WERI-Rb-1 (cell line): ENCODE measurements at regions not wholly inside any gene's neighbourhood (a gene's known extent, or its start where the extent isn't known, plus 50 kb on each side); places are given as distances from the start of the nearest gene placed in this dataset.
"Not testable (repeated sequence)": the region's sequence is repeated elsewhere in the genome, so short reads cannot be mapped to it uniquely, and the experiment has no call there.

Source experiments
- DNase-seq: peaks from one replicate; pipeline ENCODE4 v3.0.0-alpha.2; 2020
- H3K27ac ChIP-seq: fragments of 250-450 bp; sonication (Bioruptor Pico); 2 replicates; pipeline ENCODE4 v1.5.1; 2020; ENCODE audit warnings: mild to moderate bottlenecking, moderate library complexity
- H3K27me3 ChIP-seq: fragments of 250-450 bp; sonication (Bioruptor Pico); 2 replicates; pipeline ENCODE4 v1.5.1; 2021; ENCODE audit warnings: mild to moderate bottlenecking, low read depth, moderate library complexity; ENCODE audit not compliant: insufficient read depth, severe bottlenecking
- H3K36me3 ChIP-seq: fragments of 250-450 bp; sonication (Bioruptor Pico); 2 replicates; pipeline ENCODE4 v1.5.1; 2020; ENCODE audit warnings: mild to moderate bottlenecking, moderate library complexity
- H3K4me3 ChIP-seq: 2 replicates; pipeline ENCODE4 v1.5.1; 2011; ENCODE audit warnings: low read depth, mild to moderate bottlenecking, control low read depth, low read length
- H3K9me3 ChIP-seq: fragments of 250-450 bp; sonication (Bioruptor Pico); 2 replicates; pipeline ENCODE4 v1.5.1; 2021; ENCODE audit warnings: mild to moderate bottlenecking, moderate library complexity; ENCODE audit not compliant: severe bottlenecking
- TF ChIP-seq, protein P1 (sequence below): IDR thresholded peaks from 2 replicates; pipeline ENCODE4 v1.5.1; 2011; ENCODE audit warnings: low read depth, mild to moderate bottlenecking, control low read depth, inconsistent platforms, low read length

DNA sequence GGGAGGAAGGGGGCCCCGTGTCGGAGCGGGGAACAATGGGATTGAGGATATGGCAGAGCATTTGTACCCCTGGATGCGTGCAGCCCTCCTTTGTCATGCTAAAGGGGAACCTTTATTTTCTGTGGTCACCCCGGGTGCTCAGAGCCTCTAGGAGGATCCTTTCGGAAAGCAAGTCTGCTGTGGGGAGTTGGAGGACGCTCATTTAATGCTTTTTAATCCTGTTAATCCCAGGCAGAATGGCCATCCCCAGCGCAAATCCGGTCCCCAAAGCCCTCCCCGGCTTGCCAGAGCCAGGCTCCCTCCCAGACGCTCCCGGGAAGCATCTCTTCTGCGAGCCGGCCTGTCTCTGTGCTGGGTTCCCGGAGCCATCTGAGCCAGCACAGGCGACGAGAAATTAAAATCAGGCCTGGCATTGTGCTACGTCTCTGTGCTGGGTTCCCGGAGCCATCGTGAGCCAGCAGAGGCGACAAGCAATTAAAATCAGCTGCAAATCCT is 113.2 kb upstream of the PPP2R3B start:
- Histone ChIP-seq H3K4me3 (no peak overlapping the region), H3K36me3 (no peaks in the 10 kb centered on the region), H3K9me3 (peaks cover 7% of the 10 kb centered on the region), H3K27me3 (peaks cover 45% of the 10 kb centered on the region), H3K27ac (no peak overlapping the region)
- TF ChIP-seq, protein P1, sequence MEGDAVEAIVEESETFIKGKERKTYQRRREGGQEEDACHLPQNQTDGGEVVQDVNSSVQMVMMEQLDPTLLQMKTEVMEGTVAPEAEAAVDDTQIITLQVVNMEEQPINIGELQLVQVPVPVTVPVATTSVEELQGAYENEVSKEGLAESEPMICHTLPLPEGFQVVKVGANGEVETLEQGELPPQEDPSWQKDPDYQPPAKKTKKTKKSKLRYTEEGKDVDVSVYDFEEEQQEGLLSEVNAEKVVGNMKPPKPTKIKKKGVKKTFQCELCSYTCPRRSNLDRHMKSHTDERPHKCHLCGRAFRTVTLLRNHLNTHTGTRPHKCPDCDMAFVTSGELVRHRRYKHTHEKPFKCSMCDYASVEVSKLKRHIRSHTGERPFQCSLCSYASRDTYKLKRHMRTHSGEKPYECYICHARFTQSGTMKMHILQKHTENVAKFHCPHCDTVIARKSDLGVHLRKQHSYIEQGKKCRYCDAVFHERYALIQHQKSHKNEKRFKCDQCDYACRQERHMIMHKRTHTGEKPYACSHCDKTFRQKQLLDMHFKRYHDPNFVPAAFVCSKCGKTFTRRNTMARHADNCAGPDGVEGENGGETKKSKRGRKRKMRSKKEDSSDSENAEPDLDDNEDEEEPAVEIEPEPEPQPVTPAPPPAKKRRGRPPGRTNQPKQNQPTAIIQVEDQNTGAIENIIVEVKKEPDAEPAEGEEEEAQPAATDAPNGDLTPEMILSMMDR: no peak
- DNase-seq: peak; percentile 70

DNA sequence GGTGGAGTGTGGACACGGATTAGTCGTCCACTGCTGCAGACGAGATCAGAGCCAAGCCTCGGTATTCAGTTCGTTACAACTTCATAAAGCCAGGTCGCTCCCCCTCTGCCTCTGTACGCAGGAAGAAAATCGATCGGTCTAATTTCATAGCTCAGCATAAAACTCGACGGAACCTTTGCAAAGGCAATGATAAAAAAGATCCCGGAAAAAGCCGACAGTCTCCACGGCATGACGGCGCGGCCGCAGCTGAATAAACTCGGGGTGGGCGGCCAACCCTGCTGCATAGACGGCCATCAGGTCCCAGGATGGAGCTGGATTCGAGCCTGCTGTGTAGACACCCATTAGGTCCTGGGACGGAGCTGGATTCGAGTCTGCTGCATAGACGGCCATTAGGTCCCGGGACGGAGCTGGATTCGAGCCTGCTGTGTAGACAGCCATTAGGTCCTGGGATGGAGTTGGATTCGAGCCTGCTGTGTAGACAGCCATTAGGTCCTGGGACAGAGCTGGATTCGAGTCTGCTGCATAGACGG is 113.8 kb upstream of the PPP2R3B start:
- H3K27ac ChIP-seq: no peak overlapping the region
- H3K27me3 ChIP-seq: peaks cover 40% of the 10 kb centered on the region
- no peak overlapping the region for H3K4me3 ChIP-seq
- no peak for DNase-seq
- TF ChIP-seq, protein P1: no peak
- no peaks in the 10 kb centered on the region for H3K36me3 ChIP-seq
- peaks cover 7% of the 10 kb centered on the region for H3K9me3 ChIP-seq

DNA sequence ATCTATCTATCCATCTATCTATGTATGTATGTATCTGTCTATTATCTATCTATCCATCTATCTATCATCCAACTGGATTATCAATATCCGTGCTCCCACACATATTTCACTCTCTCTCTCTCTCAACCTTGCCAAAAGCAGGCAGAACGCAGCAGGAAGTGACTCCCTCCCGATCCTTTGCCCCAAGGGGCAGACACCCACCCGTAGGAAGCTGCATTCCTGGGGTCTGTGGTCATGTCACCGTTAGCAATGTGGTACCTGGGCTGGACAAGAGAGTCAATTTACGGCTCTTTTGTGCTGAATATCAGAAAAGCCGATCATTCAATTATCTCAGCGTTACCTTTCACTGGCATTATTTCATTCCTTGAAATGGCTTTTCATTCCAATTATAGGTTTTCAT is 119.6 kb upstream of the PPP2R3B start:
- Histone ChIP-seq H3K9me3 (peaks cover 18% of the 10 kb centered on the region), H3K4me3 (no peak overlapping the region), H3K27me3 (peaks cover 63% of the 10 kb centered on the region), H3K36me3 (no peaks in the 10 kb centered on the region), H3K27ac (no peak overlapping the region)
- DNase-seq: no peak
- TF ChIP-seq, protein P1: no peak

DNA sequence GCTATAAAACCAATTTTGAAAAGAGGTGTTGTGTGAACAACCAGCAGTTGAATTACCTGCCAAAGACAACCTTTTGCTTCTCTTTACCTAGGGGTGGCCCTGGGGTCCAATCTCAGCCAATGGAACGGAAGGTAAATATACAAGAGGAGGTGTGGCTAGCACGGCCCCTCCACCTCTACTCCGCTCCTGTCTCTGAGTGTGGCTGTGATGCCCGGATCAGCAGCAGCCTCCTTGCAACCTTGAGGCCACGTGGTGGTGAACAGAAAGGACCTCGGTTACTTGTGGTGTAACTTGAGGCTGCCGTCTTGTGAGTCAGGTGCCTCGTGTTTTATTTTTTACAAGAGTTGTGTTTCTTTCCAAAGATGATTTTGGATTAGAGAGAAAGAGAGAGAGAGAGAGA is 121.5 kb upstream of the PPP2R3B start:
- peaks cover 55% of the 10 kb centered on the region for H3K27me3 ChIP-seq
- TF ChIP-seq, protein P1: no peak
- peaks cover 11% of the 10 kb centered on the region for H3K9me3 ChIP-seq
- H3K27ac ChIP-seq: no peak overlapping the region
- no peak for DNase-seq
- no peaks in the 10 kb centered on the region for H3K36me3 ChIP-seq
- no peak overlapping the region for H3K4me3 ChIP-seq

DNA sequence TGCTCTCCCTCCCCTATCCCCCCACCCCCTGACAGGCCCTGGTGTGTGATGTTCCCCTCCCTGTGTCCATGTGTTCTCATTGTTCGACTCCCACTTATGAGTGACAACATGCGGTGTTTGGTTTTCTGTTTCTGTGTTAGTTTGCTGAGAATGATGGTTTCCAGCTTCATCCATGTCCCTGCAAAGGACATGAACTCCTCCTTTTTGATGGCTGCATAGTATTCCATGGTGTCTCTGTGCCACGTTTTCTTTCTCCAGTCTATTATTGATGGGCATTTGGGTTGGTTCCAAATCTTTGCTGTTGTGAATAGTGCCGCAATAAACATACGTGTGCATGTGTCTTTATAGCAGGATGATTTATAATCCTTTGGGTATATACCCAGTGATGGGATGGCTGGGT is 121.8 kb upstream of the SHOX start:
- peaks cover 11% of the 10 kb centered on the region for H3K9me3 ChIP-seq
- H3K27ac ChIP-seq, H3K36me3 ChIP-seq, H3K4me3 ChIP-seq, DNase-seq: not testable (repeated sequence)
- H3K27me3 ChIP-seq: peaks cover 51% of the 10 kb centered on the region

DNA sequence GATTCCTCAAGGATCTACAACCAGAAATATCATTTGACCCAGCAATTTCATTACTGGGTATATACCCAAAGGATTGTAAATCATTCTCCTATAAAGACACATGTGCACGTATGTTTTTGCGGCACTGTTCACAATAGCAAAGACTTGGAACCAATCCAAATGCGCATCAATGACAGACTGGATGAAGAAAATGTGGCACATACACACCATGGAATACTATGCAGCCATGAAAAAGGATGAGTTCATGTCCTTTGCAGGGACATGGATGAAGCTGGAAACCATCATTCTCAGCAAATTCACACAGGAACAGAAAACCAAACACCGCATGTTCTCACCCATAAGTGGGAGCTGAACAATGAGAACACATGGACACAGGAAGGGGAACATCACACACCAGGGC is 119.5 kb upstream of the SHOX start:
- not testable (repeated sequence) for DNase-seq, H3K4me3 ChIP-seq, H3K36me3 ChIP-seq, H3K27ac ChIP-seq
- Histone ChIP-seq H3K27me3 (peaks cover 43% of the 10 kb centered on the region), H3K9me3 (peaks cover 11% of the 10 kb centered on the region)

DNA sequence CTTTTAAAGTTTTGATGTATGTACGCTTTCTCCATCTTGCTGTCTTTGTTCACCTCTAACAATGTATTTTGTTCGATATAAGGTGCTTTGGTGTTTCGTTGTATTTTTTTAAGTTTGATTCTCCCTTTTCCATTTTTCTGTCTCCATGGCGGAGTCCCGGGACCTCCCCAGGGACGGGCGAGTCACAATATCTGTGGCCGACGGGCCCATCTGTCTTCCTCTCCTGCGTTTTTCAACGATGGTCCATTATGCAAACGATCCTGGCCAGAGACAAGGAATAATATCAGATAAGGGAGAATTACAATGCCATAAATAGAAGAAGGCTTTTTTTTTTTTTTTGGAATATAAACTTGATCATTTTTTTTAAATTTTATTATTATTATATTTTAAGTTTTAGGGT is 112.3 kb upstream of the SHOX start:
- Histone ChIP-seq H3K27me3 (peaks cover 27% of the 10 kb centered on the region), H3K9me3 (no peaks in the 10 kb centered on the region), H3K36me3 (no peaks in the 10 kb centered on the region), H3K27ac (no peak overlapping the region), H3K4me3 (no peak overlapping the region)
- TF ChIP-seq, protein P1: no peak
- DNase-seq: no peak
